ENCODE measurements at regions not wholly inside any gene's neighbourhood (a gene's known extent, or its start where the extent isn't known, plus 50 kb on each side); places are given as distances from the start of the nearest gene placed in this dataset.

- TF ChIP-seq CTCF (IDR thresholded peaks at IDR 0.05) (no peak), POLR2A (IDR thresholded peaks at IDR 0.05) (no peak)
Measured at GRCh38 chr20:16143596-16143995, 429.7 kb downstream of the KIF16B start.
